Fibroblast of the aortic adventitia (primary cell): ENCODE measurements at regions not wholly inside any gene's neighbourhood (a gene's known extent, or its start where the extent isn't known, plus 50 kb on each side); places are given as distances from the start of the nearest gene placed in this dataset. TPM values are rescaled to one million over a fixed set of nuclear protein-coding genes. Genes with fewer than 3 reads are reported as not detected.
A peak's percentile ranks its signal among the peaks of the same experiment; 100 is the strongest.

Experiments used
- DNase-seq: peaks from one replicate; pipeline ENCODE4 v3.0.0-alpha.2; 2010; ENCODE audit warnings: low read depth
- H3K4me3 ChIP-seq: 2 replicates; pipeline ENCODE4 v1.5.1; 2011; ENCODE audit warnings: low read depth, mild to moderate bottlenecking, control low read depth, low read length, moderate library complexity
- CTCF ChIP-seq: IDR thresholded peaks from 2 replicates; pipeline ENCODE4 v1.5.1; 2011; ENCODE audit warnings: mild to moderate bottlenecking, low read length, control low read depth, inconsistent platforms; ENCODE audit not compliant: insufficient read depth
- small RNA-seq: library from RNA; depleted of rRNA; stranded (forward); fragments of <200 nt; gene quantifications from one replicate; pipeline ENCODE3, GENCODE V24; 2012

GRCh38 chr7:80287400-80288174, 153.0 kb downstream of the GNAI1 start:
- no peak overlapping the region for H3K4me3 ChIP-seq
- DNase-seq = no peak
- no peak for TF ChIP-seq CTCF

DNA sequence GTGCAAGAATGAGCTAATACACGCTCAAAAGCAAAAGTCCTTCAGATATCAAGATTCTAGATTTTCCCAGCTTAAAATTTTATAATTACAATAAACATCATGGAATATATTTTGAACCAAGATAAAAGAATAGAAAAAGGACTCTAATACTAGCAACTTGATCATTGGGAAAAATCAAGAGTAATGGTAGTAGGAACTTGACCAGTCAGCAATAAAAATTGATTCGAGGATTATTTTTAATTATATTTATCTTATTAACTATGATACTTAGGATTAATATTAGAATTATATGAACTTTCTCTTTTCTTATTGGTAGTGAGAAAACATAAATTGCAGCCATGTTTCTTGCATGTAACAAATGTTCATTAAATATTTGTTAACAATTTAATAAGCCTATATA, 152.0 kb downstream of the GNAI1 start:
- DNase-seq = no peak
- H3K4me3 ChIP-seq = no peak overlapping the region
- TF ChIP-seq CTCF = no peak

GRCh38 chr7:80284855-80285254, 150.2 kb downstream of the GNAI1 start:
- no peak overlapping the region for H3K4me3 ChIP-seq
- no peak for TF ChIP-seq CTCF
- DNase-seq = peak; percentile 80

GRCh38 chr7:80279760-80280159, 145.1 kb downstream of the GNAI1 start:
- no peak overlapping the region for H3K4me3 ChIP-seq
- TF ChIP-seq CTCF = no peak
- no peak for DNase-seq

DNA sequence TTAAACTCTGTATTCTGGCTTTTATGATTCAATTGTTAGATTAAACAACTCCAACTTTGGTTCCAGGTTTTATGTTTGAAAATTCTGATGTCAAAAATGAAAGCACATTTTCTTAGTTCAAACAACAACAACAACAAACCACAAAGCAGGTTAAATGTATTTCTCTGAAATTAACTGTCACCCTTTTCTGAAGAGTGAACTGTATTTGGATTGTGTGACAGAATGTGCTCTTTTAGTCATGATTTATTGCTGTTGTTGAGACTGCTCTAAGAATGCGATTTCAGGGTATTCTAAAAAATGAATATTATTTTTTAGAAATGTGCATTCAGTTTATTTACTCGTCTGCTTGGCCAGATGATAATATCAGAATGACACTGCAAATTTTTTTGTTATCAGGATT, 144.1 kb downstream of the GNAI1 start:
- no peak overlapping the region for H3K4me3 ChIP-seq
- DNase-seq = no peak
- no peak for TF ChIP-seq CTCF

GRCh38 chr7:80277434-80278427, 143.1 kb downstream of the GNAI1 start:
- H3K4me3 ChIP-seq = no peak overlapping the region
- TF ChIP-seq CTCF = no peak
- DNase-seq = peak; percentile 61

Small RNA genes in the stretch of these regions (small RNA-seq; reads per million reads assigned to genes)
- not detected for gene RN7SL35P
- not detected for gene SNRPBP1
